HG03045 (cell line): ENCODE measurements at regions not wholly inside any gene's neighbourhood (a gene's known extent, or its start where the extent isn't known, plus 50 kb on each side); places are given as distances from the start of the nearest gene placed in this dataset.

Experiments used
- ATAC-seq: cut with Tn5 transposase; IDR thresholded peaks from one replicate; pipeline ENCODE4 v1.9.1; 2021; ENCODE audit warnings: mild to moderate bottlenecking, moderate library complexity; ENCODE audit not compliant: unreplicated experiment

DNA sequence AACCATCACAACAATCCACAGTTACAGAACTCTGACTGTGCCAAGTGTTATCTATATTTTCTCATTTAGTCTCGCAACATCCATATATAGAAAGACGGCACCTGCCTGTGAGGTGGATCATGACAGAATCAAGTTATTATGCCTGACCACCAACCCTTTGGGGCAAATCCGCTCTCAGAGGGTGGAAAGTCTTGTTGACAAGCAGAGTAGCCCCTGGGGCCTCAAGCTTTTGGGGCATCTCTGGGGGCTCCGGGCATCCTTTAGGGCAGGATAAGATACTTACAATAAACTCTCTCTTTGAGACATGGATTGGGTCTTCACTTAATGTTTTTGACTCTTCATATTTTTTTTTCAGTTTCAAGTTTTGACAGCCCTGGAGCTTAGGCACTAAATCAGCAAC is 150.5 kb upstream of the NAV2 start:
- no peak for ATAC-seq

DNA sequence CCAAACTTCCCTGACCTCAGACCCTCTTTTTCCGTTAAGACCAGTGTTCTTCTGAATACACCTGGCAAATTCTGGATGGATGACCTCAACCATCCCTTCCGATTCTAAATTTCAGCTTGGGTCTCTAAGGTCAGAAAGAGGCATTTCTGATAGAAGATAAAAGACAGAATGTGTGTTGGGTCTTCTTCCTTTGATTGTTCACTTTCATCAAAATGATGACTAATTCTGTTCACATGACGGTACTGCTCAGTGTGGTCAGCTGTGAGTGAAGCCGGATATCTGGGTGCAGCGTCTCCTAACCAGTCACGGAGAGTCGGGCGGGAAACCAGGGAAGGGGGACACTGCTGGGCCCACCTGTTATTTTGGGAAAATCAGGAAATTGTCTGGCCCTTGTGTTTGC is 151.6 kb upstream of the NAV2 start:
- ATAC-seq = no peak

DNA sequence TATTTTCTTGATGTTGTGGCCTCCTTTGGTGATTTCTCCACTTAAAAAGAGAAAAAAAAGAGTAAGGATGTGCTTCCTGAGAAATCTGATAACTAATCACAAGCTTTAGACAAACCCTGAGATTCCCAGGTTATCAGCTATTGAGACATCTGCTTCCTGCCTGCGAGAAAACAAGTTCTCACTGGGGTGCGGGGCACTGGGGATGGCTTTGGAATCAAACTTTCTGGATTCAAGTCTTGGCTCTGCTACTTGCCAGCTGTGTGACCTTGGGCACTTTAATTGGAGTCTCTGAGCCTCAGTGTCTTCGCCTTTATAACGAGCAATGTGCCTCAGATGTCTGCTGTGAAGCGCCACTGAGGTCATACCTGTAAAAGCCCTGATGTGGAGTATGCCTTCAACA is 152.5 kb upstream of the NAV2 start:
- no peak for ATAC-seq

DNA sequence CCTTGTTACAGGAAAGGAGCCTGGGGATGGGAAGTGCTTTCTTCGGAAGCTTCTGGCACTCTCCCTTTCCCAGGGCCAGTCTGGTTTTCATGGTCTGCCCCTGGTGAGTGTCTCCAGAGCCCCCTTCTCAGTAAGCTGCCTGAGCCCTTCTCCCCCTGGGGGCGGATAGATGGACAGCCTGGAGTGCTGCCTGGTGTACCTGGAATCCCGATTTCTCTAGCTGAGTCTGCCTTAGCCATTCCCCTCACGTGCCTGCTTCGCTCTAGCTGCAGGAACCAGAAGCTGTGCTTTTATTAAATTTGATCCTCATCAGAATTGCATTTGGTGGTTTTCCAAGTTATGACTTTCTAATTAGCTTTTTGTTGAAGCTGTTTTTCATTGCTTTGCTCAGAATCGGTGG is 152.9 kb upstream of the NAV2 start:
- no peak for ATAC-seq

DNA sequence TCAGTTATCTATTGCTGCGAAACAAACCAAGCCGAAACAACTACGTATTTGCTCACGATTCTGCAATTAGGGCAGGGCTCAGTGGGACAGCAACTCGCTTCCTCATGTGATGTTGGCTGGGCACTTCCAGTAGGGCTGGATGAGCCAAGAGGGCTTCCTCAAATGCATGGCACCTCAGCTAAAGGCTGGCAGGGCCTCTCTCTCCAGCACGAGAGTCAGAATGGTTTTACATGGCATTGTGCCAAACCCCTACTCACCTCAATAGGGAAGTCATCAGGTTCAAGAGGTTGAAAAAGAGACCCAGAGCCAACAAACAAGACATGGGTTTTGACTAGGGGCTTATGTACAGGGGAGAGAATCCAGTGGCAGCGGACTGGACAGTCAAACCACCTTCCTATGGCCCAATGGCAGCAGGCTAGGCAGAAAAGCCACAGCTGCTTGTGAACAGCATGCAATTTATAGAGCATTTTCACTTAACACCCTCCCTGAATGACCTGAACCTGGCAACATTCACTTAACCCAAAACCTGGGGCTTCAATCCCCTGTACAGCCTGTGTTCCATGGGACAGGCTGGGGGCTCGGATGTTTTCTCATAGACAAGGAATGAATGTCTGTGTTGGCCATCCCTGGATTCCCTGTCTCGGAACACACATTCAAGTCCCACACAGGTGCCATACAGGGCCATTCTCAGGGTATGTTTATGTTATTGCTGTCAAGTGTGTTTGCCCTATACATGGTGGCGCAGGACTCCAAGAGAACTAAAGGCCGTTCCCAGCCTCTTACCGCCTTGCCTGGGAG is 154.2 kb upstream of the NAV2 start:
- no peak for ATAC-seq

DNA sequence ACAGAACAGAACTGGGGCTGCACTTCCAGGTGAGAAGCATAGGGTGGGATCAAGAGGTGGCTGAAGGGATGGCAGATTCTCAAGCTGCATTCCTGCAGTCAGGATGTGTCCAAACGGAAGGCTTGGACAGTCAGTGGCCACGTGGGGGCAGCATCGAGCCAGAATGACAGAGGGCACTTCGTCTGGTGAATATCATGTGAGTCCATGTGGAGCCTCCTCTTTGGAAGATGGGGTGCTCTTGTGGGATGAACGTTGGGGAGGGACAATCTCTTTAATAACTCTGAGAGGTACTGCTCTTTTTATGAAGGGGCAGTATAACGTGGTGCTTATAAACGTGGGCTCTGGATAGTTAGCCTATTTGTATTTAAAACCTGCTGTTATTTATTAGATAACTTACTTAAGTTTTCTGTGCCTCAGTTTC is 154.9 kb upstream of the NAV2 start:
- peak; percentile 48 for ATAC-seq

DNA sequence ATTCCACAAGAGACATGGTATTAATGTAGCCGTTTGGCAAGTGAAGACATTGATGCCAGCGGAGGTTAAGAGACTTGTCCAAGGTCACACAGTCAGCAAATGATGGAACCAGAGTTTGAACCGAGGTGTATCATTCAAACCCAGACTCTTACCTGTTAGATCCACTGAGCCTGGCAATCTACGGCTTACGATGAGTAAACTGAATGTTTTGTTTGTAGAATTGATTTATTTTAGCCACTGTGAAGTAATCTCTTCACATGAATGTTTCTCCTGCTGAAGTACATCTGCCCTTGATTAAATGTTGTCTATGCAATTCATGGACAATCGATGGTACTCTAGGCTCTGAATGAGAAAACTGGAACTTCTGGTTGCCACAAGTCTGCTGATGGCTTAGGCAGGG is 155.5 kb upstream of the NAV2 start:
- no peak for ATAC-seq

DNA sequence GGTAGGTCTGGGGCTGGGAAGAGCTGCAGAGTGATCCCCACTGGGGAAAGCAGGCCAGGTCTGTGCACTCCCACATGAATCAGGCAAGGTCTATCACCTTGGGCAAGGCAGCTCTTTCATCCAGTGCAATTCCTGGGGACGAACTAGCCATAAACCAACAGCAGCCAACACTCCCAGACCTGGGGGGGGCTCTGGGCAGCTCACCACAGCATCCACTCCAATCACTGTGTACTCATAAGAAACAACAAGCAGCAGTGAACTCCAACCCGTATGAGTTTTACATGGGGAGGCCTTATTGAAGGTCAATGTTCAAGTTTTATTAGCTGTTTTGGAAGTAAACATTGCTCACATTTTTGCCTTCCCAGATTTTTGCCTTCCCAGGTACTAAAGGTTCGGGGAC is 157.4 kb upstream of the NAV2 start:
- no peak for ATAC-seq

DNA sequence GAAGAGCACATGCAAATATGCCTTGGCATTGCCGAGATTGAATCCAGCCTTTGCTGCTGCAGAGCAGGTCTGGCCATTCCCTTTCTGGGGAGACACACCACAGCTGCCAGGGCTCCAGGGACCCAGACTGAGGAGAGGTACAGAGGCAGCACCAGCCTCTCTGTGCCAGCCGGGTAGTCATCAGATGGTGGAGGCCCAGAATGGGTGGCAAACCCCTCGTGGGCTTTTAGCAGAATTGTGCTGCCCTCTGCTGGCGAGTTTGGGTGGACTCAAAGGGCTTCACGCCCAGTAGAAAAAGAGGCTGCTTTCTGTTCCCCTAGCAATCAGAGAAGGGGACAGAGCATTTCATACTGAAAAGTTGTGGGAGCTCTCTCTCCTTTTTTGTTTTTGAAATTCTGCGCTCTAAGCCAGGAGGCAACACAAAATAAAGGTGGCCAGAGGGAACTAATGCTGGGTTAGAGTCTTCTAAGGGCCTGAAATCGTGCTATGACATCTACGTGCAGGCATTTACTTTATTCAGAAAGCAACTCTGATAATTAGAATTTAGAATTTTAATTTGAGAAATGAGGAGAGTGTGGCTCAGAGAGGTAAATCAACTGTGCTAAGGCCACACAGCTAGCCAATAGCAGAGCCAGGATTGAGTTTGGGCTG is 158.8 kb upstream of the NAV2 start:
- no peak for ATAC-seq

DNA sequence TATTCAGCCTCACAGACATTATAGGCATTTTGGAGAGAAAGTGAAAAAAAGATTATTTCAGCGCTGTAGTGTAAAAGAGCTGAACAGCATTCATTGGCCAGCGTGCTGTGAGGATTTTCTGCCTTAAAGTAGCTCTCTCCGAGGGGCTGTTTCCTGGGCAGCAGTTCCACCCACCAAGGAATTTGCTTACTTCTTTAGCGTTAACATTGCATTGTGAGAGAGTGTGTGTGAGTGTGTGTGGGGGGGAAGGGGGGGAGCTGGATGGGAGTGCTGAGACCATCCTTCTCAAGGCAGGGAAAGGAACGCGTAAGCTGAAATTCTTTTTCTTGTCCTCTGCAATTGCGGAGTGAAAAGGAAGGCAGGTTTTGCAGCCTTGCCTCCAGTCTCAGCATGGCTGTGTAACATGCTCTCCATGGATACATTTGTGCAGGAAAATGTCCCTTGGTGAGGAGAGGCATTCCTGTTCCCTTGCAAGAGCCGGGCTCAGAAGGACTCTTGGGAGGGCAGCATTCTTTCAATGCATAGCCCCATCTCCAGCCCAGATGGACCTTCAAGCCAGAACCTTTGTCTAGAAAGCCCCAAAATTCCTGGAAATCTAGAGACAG is 159.9 kb upstream of the NAV2 start:
- no peak for ATAC-seq

DNA sequence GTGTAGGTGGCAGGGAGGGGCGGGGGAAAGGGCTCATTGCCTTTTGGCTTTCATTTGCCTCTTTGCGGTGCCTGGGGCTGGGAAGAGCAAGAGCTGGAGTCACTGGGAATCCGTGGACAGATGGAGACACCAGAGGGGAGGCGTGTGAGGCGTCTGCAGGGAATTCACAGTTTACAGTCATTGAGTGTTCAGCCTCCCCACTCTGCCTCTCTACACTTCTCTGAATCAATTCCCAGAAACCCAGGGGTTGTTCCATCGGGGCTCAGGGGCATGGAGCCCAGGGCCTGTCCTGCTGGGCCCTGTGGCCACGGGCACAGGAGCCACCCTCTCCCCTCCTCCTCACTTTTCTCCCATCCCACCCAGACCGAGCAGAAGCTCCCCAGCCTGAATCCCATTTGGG is 160.5 kb upstream of the NAV2 start:
- ATAC-seq = no peak

DNA sequence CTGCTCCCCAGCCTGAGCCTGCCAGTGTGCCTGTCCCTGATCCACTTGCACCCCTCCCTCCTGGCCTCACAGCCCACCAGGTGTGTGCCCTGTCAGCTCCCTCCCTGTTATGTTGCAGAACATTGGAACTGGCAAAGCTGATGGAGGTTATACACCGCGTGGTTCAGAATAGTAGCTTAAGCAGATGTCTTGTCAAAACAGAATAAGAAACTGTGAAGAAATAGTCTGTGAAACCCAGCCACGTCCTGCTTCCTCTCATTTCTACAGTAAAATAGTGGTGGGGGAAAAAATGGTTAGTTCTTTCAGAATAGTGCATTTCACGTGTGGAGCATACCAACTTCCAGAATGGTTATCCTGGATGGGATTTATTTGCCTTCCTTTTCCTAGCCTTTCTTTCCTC is 161.2 kb upstream of the NAV2 start:
- ATAC-seq = peak; percentile 42

DNA sequence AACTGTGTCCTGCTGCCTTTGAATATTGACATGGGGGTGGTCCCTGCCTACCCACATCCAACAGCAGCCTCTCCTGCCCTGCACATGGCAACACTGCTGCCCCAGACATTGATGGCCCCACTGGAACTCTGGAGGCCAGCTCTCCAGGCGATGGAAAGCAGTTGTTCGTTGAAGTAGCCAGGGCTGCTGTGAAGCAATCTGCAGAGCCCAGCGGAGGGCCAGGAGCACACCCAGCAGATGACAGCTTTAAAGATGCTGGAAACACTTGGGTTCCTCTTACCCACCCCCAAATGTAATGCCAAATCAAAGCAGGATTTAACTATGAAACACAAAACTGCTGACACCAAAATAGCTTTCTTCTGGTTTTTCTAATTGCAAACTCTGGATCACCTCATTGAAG is 165.6 kb upstream of the NAV2 start:
- no peak for ATAC-seq

DNA sequence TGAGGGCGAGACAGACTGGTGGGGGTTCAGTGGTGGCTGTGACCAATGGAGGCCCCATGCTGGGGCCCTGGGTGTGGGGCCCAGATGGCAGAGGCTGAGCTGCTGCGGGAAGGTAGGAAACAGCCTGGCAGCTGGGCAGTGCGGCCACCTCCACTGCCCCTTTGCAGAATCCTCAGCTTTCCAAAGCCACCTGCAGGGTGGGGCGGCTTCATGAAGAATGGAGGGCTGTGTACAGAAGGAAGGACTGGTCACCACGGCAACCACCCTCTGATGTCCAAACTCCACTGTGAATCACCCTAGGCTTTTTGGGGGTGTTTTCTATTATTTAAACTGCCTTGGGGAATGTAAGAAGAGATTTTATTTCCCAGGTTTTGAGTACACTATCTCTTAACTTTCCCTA is 166.3 kb upstream of the NAV2 start:
- ATAC-seq = no peak

DNA sequence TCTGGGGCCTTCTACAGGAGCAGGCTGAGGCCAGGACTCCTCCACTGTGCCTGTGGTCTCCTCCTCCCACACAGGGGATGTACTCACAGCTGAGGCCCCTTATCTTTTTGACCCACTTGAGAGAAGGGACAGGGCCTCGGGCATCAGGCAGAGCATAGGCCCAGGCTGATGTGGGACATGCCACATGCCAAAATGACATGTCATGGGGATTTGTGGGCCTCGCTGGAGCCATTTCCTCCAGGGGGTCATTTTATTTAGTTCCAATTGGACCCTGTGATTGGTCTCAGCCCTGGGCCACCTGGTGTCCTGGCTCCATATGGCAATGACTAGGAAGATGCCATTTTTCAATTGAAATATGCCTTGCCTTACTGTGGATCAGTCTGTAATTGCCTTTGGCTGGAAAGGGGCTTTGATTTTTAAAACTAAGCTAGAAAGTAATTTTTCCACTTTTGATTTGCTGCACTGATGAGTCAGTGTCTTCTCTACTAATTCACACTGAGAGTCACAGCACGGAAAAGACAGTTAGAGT is 171.1 kb upstream of the NAV2 start:
- no peak for ATAC-seq

DNA sequence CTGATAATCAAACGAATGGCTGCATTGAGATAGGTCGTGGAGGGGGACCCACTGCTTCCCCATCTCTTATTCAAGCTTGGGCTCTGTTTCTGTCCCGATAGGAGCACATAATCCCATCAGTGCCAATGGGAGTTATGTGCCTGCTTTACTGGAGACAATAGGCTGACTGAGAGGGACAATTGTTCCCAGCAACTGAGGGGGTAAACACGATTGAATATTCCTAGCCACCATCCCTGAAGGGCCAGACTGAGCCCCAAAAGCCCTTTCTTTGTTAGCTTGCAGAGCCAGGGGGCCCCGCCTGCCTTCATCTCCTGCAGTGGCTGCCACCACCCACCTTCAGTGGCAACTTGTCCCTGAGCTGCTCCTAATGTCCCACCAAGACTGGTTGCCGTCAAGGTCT is 172.8 kb upstream of the NAV2 start:
- ATAC-seq = no peak

DNA sequence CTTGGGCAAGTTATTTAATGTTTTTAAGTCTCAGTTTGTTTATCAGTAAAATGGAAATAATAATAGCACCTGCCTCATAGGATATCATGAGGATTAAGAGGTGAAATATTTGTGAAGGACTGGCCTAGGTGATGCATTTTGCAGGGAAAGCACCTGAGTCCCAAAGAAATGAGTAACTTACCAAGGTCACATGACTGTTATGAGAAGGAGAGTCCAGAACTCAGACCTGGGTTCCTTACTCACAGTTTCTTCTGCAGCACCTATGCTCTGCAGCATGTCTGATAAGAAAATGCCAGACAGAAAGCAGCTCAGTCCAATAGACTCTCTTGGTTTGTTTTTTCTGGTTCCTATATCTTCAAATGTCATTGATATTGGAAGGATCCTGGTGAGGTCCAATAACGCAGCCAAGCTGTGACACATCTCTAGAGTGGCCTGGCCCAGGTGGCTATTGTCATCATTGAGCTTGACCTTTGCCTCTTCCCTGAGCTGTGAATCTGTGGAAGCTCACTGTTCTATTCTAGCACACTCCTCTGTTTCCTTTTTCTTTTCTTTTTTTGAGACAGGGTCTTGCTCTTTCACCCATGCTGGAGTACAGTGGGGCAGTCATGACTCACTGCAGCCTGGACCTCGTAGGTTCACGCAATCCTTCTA is 174.7 kb upstream of the NAV2 start:
- no peak for ATAC-seq

DNA sequence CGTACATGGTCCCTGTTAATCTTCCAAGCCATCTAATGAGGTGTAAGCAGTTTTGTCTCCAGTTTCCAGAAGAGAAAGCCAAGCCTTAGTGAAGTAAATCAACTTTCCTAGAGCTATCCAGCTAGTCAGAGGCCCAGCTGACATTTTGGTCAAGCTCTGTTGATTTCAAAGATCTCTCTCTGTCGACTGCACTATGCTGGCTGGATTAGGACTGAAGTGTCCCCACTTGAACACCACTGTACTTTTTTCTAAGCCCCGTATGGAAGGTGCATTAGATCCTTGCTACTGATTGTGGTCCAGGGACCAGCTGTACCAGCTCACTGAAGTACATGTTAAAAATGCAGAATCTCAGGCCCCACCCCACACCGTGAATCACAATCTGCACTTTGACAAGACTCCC is 176.5 kb upstream of the NAV2 start:
- ATAC-seq = no peak

DNA sequence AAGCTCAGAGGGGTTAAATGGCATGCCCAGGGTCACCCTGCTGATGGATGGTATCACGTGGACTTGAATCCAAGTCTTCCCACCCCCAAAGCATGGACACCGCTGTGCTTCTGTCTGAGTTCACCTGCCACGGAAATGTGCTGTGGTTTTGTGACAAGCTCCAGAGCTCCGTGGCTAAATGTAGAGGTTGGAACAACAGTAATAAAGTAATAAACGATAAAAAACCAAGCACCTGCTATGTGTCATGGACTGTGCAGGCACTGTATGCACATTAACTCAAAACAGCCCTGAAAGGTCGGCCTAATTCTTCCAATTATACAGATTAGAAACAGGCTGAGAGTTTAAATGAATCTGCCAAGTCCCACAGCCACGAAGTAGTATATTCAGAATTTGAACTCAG is 182.1 kb upstream of the NAV2 start:
- ATAC-seq = no peak

DNA sequence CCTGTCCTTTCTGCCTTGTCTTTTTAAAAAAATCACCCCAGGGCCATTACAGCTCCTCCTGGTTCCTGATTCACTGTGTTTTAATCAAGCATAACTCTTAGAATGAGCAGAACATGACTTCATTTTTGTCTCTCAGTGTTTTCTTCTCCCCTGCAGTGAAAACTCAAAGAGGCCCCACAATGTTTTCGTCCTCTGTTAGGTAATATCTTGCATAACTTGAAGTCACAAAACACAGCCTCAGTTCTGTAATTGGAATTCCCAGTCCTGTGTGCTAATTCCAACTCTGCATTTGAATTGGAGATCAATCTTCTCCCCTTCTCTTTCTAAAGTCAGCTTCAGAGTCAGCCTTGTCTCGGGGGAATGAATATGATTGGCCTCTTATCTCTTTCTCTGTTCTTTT is 186.5 kb upstream of the NAV2 start:
- ATAC-seq = no peak

DNA sequence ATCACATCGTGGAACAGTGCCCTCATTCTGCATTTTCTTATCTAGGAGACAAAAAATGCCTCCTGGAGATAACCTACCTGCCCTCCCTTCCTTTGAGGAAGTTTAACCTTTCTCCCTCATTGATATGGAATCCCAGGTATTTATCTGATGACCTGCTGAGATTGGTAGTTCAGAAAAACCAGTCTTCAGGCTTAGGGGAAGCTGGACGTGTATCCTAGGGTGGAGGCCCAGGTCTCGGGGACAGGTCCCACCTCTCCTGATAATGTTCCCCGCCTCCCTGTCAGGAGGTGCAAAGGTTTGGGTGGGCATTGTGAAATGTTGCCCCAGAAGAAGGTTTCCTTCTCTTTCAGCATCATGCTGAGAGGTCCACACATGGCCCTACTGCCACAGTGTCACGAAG is 186.9 kb upstream of the NAV2 start:
- ATAC-seq = no peak

DNA sequence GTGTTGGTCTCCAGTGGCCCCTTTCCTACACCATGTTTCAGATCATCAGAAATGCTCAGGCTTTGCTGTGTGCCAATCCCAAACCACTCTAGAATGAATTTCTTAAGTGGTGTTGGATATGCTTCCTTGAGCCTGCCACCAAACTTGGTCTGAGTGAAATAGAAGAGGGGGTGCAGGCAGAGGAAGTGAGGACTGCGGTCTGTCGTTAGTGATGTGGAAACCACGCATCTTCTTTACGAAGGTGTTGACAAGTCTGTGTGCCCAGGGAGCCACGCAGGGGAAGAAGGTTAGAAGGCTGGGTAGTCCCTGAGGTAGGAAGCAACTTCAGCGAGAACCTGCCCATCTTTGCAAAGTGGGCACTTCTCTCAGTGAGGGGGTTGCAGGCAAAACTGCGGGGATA is 187.4 kb upstream of the NAV2 start:
- ATAC-seq = no peak
